IMR-90 (cell line): ENCODE measurements at regions not wholly inside any gene's neighbourhood (a gene's known extent, or its start where the extent isn't known, plus 50 kb on each side); places are given as distances from the start of the nearest gene placed in this dataset.

Experiments
- ATAC-seq: fragments of 200-7000 bp; cut with Tn5 transposase; 2 replicates; pipeline ENCODE4 v1.9.1; 2020; ENCODE audit warnings: low read depth, mild to moderate bottlenecking, moderate library complexity
- BruUV-seq: library from RNA; stranded (reverse); fragments of 400-500 nt; replicated peaks from 2 replicates; lab custom pipeline; 2021; lab: Mats Ljungman, UMichigan
- CTCF ChIA-PET: fragments of 300-600 bp; formaldehyde crosslinking; extraction: SDS; loops from one replicate; lab custom pipeline; 2021; ENCODE audit warnings: antibody characterized with exemption; lab: Yijun Ruan, JAX
- POLR2A ChIA-PET: fragments of 300-600 bp; sonication (Branson Sonifier 250); formaldehyde crosslinking; loops from one replicate; lab custom pipeline; 2022; ENCODE audit warnings: antibody characterized with exemption; ENCODE audit not compliant: unreplicated experiment; lab: Charles Lee
- DNase-seq: peaks from one replicate; pipeline ENCODE4 v3.0.0; 2013
- H2AFZ ChIP-seq: replicated peaks from 2 replicates; pipeline ENCODE3; 2013; ENCODE audit warnings: low read length, mild to moderate bottlenecking; ENCODE audit not compliant: poor library complexity
- H2AK5ac ChIP-seq: 2 replicates; pipeline ENCODE4 v1.6.1; 2013; ENCODE audit warnings: low read depth, low read length, inconsistent platforms
- H2AK9ac ChIP-seq: replicated peaks from 2 replicates; pipeline ENCODE3; 2013; ENCODE audit warnings: mild to moderate bottlenecking, low read depth, low read length, moderate library complexity; ENCODE audit not compliant: poor library complexity
- H2BK120ac ChIP-seq: 2 replicates; pipeline ENCODE4 v1.6.1; 2013; ENCODE audit warnings: low read depth, low read length, inconsistent platforms
- H2BK15ac ChIP-seq: 3 replicates; pipeline ENCODE4 v1.6.1; 2013; ENCODE audit warnings: low read depth, low read length, inconsistent platforms
- H2BK20ac ChIP-seq: 2 replicates; pipeline ENCODE4 v1.6.1; 2013; ENCODE audit warnings: low read depth, mild to moderate bottlenecking, inconsistent platforms, low read length, moderate library complexity
- H2BK5ac ChIP-seq: 2 replicates; pipeline ENCODE4 v1.6.1; 2013; ENCODE audit warnings: mild to moderate bottlenecking, low read depth, low read length, inconsistent platforms; ENCODE audit not compliant: poor library complexity, severe bottlenecking
- H3K14ac ChIP-seq: replicated peaks from 2 replicates; pipeline ENCODE4 v1.6.1; 2013; ENCODE audit warnings: low read depth, low read length, inconsistent platforms
- H3K18ac ChIP-seq: 2 replicates; pipeline ENCODE4 v1.6.1; 2013; ENCODE audit warnings: low read depth, low read length, control low read depth
- H3K23ac ChIP-seq: 2 replicates; pipeline ENCODE4 v1.6.1; 2013; ENCODE audit warnings: low read depth, low read length, inconsistent platforms
- H3K27ac ChIP-seq: 2 replicates; pipeline ENCODE4 v1.5.1; 2013; ENCODE audit warnings: mild to moderate bottlenecking, control low read depth, low read length; ENCODE audit not compliant: insufficient read depth
- H3K27me3 ChIP-seq: 2 replicates; pipeline ENCODE4 v1.6.1; 2013; ENCODE audit warnings: low read length; ENCODE audit not compliant: control insufficient read depth, insufficient read depth
- H3K36me3 ChIP-seq: 2 replicates; pipeline ENCODE4 v1.6.1; 2013; ENCODE audit warnings: low read length, mixed read lengths; ENCODE audit not compliant: control insufficient read depth, insufficient read depth
- H3K4ac ChIP-seq: 2 replicates; pipeline ENCODE4 v1.6.1; 2013; ENCODE audit warnings: low read depth, low read length, inconsistent platforms
- H3K4me1 ChIP-seq: 2 replicates; pipeline ENCODE4 v1.6.1; 2013; ENCODE audit warnings: low read length, mixed read lengths; ENCODE audit not compliant: control insufficient read depth, insufficient read depth
- H3K4me2 ChIP-seq: 2 replicates; pipeline ENCODE4 v1.6.1; 2013; ENCODE audit warnings: low read depth, mild to moderate bottlenecking, control low read depth, low read length, moderate library complexity
- H3K4me3 ChIP-seq: 2 replicates; pipeline ENCODE4 v1.5.1; 2013; ENCODE audit warnings: low read depth, mild to moderate bottlenecking, control low read depth, low read length, moderate library complexity; ENCODE audit not compliant: insufficient read depth
- H3K56ac ChIP-seq: 2 replicates; pipeline ENCODE4 v1.6.1; 2013; ENCODE audit warnings: low read length, inconsistent platforms; ENCODE audit not compliant: insufficient read depth; ENCODE audit errors: extremely low read depth
- H3K79me1 ChIP-seq, 2 experiments: 2 replicates each; pipeline ENCODE4 v1.6.1; 2013; ENCODE audit warnings: low read length in 2 of 2, inconsistent platforms in 1 of 2, low read depth in 1 of 2
- H3K9ac ChIP-seq: 2 replicates; pipeline ENCODE4 v1.6.1; 2013; ENCODE audit warnings: low read depth, low read length, control low read depth
- H3K9me1 ChIP-seq: 2 replicates; pipeline ENCODE4 v1.6.1; 2013; ENCODE audit warnings: low read length, inconsistent platforms; ENCODE audit not compliant: insufficient read depth
- H3K9me3 ChIP-seq: 2 replicates; pipeline ENCODE4 v1.6.1; 2013; ENCODE audit warnings: low read length; ENCODE audit not compliant: control insufficient read depth, insufficient read depth
- H4K20me1 ChIP-seq: 2 replicates; pipeline ENCODE4 v1.6.1; 2013; ENCODE audit warnings: low read length, inconsistent platforms; ENCODE audit not compliant: insufficient read depth
- H4K5ac ChIP-seq: 2 replicates; pipeline ENCODE4 v1.6.1; 2013; ENCODE audit warnings: mild to moderate bottlenecking, low read depth, low read length, control low read depth
- H4K8ac ChIP-seq, 2 experiments: 2 replicates each; pipeline ENCODE4 v1.6.1; 2013; ENCODE audit warnings: low read depth in 2 of 2, low read length in 2 of 2, control low read depth in 1 of 2, inconsistent platforms in 1 of 2
- H4K91ac ChIP-seq: 2 replicates; pipeline ENCODE4 v1.6.1; 2013; ENCODE audit warnings: low read depth, low read length, inconsistent platforms; ENCODE audit not compliant: insufficient read depth
- BHLHE40 ChIP-seq: fragments of 150-350 bp; IDR thresholded peaks from 2 replicates; pipeline ENCODE4 v1.6.1; 2016; ENCODE audit warnings: mild to moderate bottlenecking, low read depth, low read length
- CEBPB ChIP-seq: IDR thresholded peaks from 2 replicates; pipeline ENCODE4 v1.6.1; 2012; ENCODE audit warnings: low read depth, low read length, improper control_type of control experiment
- CHD1 ChIP-seq: IDR thresholded peaks from 2 replicates; pipeline ENCODE4 v1.6.1; 2012; ENCODE audit warnings: low read depth, low read length, improper control_type of control experiment
- CTCF ChIP-seq: conservative IDR thresholded peaks from 2 replicates; pipeline ENCODE4 v1.5.1; 2012; ENCODE audit warnings: mild to moderate bottlenecking, low read depth, low read length, improper control_type of control experiment
- ELK1 ChIP-seq: fragments of 150-350 bp; IDR thresholded peaks from 2 replicates; pipeline ENCODE4 v1.6.1; 2016; ENCODE audit warnings: low read depth, mild to moderate bottlenecking, low read length, moderate library complexity, borderline replicate concordance
- FOS ChIP-seq: fragments of 150-350 bp; IDR thresholded peaks from 2 replicates; pipeline ENCODE4 v1.6.1; 2016; ENCODE audit warnings: low read depth, low read length
- MAFK ChIP-seq: IDR thresholded peaks from 2 replicates; pipeline ENCODE4 v1.6.1; 2012; ENCODE audit warnings: low read depth, low read length, improper control_type of control experiment
- MAZ ChIP-seq: IDR thresholded peaks from 2 replicates; pipeline ENCODE4 v1.6.1; 2012; ENCODE audit warnings: low read depth, mild to moderate bottlenecking, low read length, improper control_type of control experiment, moderate library complexity, borderline replicate concordance
- MXI1 ChIP-seq: IDR thresholded peaks from 2 replicates; pipeline ENCODE4 v1.6.1; 2012; ENCODE audit warnings: low read depth, mild to moderate bottlenecking, low read length, moderate library complexity, borderline replicate concordance
- NFE2L2 ChIP-seq: fragments of 150-350 bp; IDR thresholded peaks from 2 replicates; pipeline ENCODE4 v1.6.1; 2016; ENCODE audit warnings: low read depth, mild to moderate bottlenecking, low read length
- POLR2A ChIP-seq: IDR thresholded peaks from 2 replicates; pipeline ENCODE4 v1.6.1; 2012; ENCODE audit warnings: mild to moderate bottlenecking, low read depth, low read length
- RAD21 ChIP-seq: IDR thresholded peaks from 2 replicates; pipeline ENCODE4 v1.6.1; 2012; ENCODE audit warnings: low read length, improper control_type of control experiment
- RCOR1 ChIP-seq: IDR thresholded peaks from 2 replicates; pipeline ENCODE4 v1.6.1; 2012; ENCODE audit warnings: mild to moderate bottlenecking, low read length, improper control_type of control experiment; ENCODE audit not compliant: insufficient replicate concordance
- RFX5 ChIP-seq: IDR thresholded peaks from 2 replicates; pipeline ENCODE4 v1.8.0; 2012; ENCODE audit warnings: low read depth, mild to moderate bottlenecking, low read length, moderate library complexity
- SMC3 ChIP-seq: fragments of 150-350 bp; IDR thresholded peaks from 2 replicates; pipeline ENCODE4 v1.6.1; 2016; ENCODE audit warnings: low read depth, mild to moderate bottlenecking, antibody characterized with exemption, low read length, moderate library complexity
- USF2 ChIP-seq: fragments of 150-350 bp; IDR thresholded peaks from 2 replicates; pipeline ENCODE4 v1.6.1; 2017; ENCODE audit warnings: mild to moderate bottlenecking, antibody characterized with exemption, low read length, low read depth
- WGBS, 2 experiments: methylation state at CpG; one replicate each; pipeline versions ENCODE4 v1.1.5 to v1.1.7; 2013; ENCODE audit warnings: missing lambda C conversion rate in 2 of 2; ENCODE audit not compliant: insufficient read length in 1 of 2; ENCODE audit errors: extremely low coverage in 2 of 2; 5-methylcytosine and 5-hydroxymethylcytosine counted together
- dilution Hi-C: fragments of 300-500 bp; cut with HindIII; formaldehyde crosslinking; loops from one replicate; pipeline ENCODE4 v1.14.3; 2018; ENCODE audit warnings: low sequenced_read_pairs; ENCODE audit not compliant: unreplicated experiment
- in situ Hi-C: fragments of 300-500 bp; cut with MboI; formaldehyde crosslinking; loops from 3 replicates; pipeline ENCODE4 v1.14.3; 2019; ENCODE audit warnings: low sequenced_read_pairs, inconsistent platforms, mixed read lengths
- intact Hi-C: fragments of 100-400 bp; cut with micrococcal nuclease; formaldehyde crosslinking; loops from 2 replicates; pipeline ENCODE4 v1.10.0; 2022

- intact Hi-C loops: no loop called here
Observed at GRCh38 chr2:42112418-42112817, 56.7 kb upstream of the EML4 start.

More at GRCh38 chr2:42112418-42112817, 56.7 kb upstream of the EML4 start:
- Histone ChIP-seq H3K9me1 (no peaks in the 10 kb centered on the region), H3K9ac (no peak overlapping the region), H2AK5ac (no peak overlapping the region), H2BK5ac (no peak overlapping the region), H3K14ac (no peak overlapping the region), H3K79me1 (no peaks in the 10 kb centered on the region), H3K27ac (no peak overlapping the region), H2BK15ac (no peak overlapping the region), H4K5ac (no peak overlapping the region), H3K23ac (no peak overlapping the region), H3K9me3 (no peaks in the 10 kb centered on the region), H2BK120ac (no peak overlapping the region), H4K20me1 (no peaks in the 10 kb centered on the region), H3K4me1 (peaks cover 5% of the 10 kb centered on the region), H3K36me3 (no peaks in the 10 kb centered on the region), H2AFZ (no peak overlapping the region), H3K4ac (no peak overlapping the region), H3K27me3 (no peaks in the 10 kb centered on the region), H3K4me2 (no peak overlapping the region), H4K91ac (no peak overlapping the region), H3K4me3 (no peak overlapping the region), H3K56ac (no peak overlapping the region), H3K18ac (no peak overlapping the region), H2AK9ac (no peak overlapping the region), H2BK20ac (no peak overlapping the region), H4K8ac (no peak overlapping the region)
- no peak for TF ChIP-seq RAD21
- no peak for TF ChIP-seq SMC3
- TF ChIP-seq MAZ: no peak
- TF ChIP-seq POLR2A: no peak
- no peak for TF ChIP-seq NFE2L2
- TF ChIP-seq RCOR1: no peak
- TF ChIP-seq ELK1: no peak
- no peak for TF ChIP-seq CHD1
- TF ChIP-seq BHLHE40: no peak
- no peak for TF ChIP-seq USF2
- no peak for TF ChIP-seq CTCF
- TF ChIP-seq MAFK: no peak
- no peak for TF ChIP-seq FOS
- TF ChIP-seq CEBPB: no peak
- no peak for TF ChIP-seq MXI1
- TF ChIP-seq RFX5: no peak
- ChIA-PET POLR2A (no interaction called here), CTCF (no interaction called here)
- no TSS peak for BruUV-seq
- in situ Hi-C loops: no loop called here
- DNase-seq (no peak), ATAC-seq (no peak)
- no CpG with 5 or more reads among the region's 3 CpGs for WGBS, 2 experiments
- dilution Hi-C loops: no loop called here
